ENCODE measurements at regions not wholly inside any gene's neighbourhood (a gene's known extent, or its start where the extent isn't known, plus 50 kb on each side); places are given as distances from the start of the nearest gene placed in this dataset.

GRCh38 chr21:25273959-25274358, 333.3 kb downstream of the MRPL39 start:
- TF ChIP-seq JUNB (IDR thresholded peaks at IDR 0.05; ENCODE audit: unreplicated experiment) (no peak), ZNF462 (CRISPR knock-in tag; IDR thresholded peaks at IDR 0.05) (no peak), REST (IDR thresholded peaks at IDR 0.05; ENCODE audit: unreplicated experiment) (no peak), ETS1 (IDR thresholded peaks at IDR 0.05) (no peak), CTCF (conservative IDR thresholded peaks at IDR 0.05; ENCODE audit: low read depth in 2 of 2) (no peak), EZH2phosphoT487 (IDR thresholded peaks at IDR 0.05; ENCODE audit: unreplicated experiment) (no peak), STAT1 (IDR thresholded peaks at IDR 0.05; ENCODE audit: unreplicated experiment) (no peak), ZNF114 (CRISPR knock-in tag; IDR thresholded peaks at IDR 0.05) (no peak), NANOG (IDR thresholded peaks at IDR 0.05; ENCODE audit: borderline replicate concordance) (no peak), POLR2AphosphoS5 (IDR thresholded peaks at IDR 0.05; ENCODE audit: low read depth) (no peak), EZH2 (IDR thresholded peaks at IDR 0.05; ENCODE audit: low read depth, unreplicated experiment) (no peak)
- H3K9me3 Mint-ChIP-seq = no peaks in the 10 kb centered on the region; the same call in 2 of the 3 replicates
- no peak overlapping the region for H3K4me3 Mint-ChIP-seq
- no peaks in the 10 kb centered on the region for H3K27me3 ChIP-seq (ENCODE audit: insufficient read depth)
- no peaks in the 10 kb centered on the region for H3F3A ChIP-seq (replicated peaks; ENCODE audit: low read depth)
- no peak overlapping the region for H3K27ac Mint-ChIP-seq
- no peaks in the 10 kb centered on the region for H3K36me3 ChIP-seq (ENCODE audit: insufficient read depth)
- DNase-seq (ENCODE audit: low spot score) (no peak), ATAC-seq (no peak)
- no peaks in the 10 kb centered on the region for H3K4me1 Mint-ChIP-seq
- H4K20me1 ChIP-seq (replicated peaks; ENCODE audit: insufficient read depth) = no peaks in the 10 kb centered on the region
- no peak overlapping the region for H3K27ac ChIP-seq (ENCODE audit: low read depth)
- H3K9me2 ChIP-seq (ENCODE audit: insufficient read depth) = no peaks in the 10 kb centered on the region
- no peaks in the 10 kb centered on the region for H3K79me2 ChIP-seq (replicated peaks; ENCODE audit: insufficient read depth)
- H3K4me1 ChIP-seq (ENCODE audit: insufficient read depth) = no peaks in the 10 kb centered on the region
- no peak overlapping the region for H2AFZ ChIP-seq
- H3K27me3 Mint-ChIP-seq (ENCODE audit: insufficient read depth, low read depth, poor library complexity) = no peaks in the 10 kb centered on the region
- H3K4me3 ChIP-seq = no peak overlapping the region
- H3K36me3 Mint-ChIP-seq (ENCODE audit: low read depth) = no peaks in the 10 kb centered on the region
- H3K4me2 ChIP-seq = no peak overlapping the region

Data from GM23338 (cell line).